ENCODE measurements at regions not wholly inside any gene's neighbourhood (a gene's known extent, or its start where the extent isn't known, plus 50 kb on each side); places are given as distances from the start of the nearest gene placed in this dataset.

- TF ChIP-seq EZH2 (IDR thresholded peaks at IDR 0.05; ENCODE audit: low read depth) (no peak), CTCF (conservative IDR thresholded peaks at IDR 0.05) (no peak)
- intact Hi-C loops (cut with micrococcal nuclease; ENCODE audit: unreplicated experiment), result no loop called here
- H3F3A ChIP-seq (ENCODE audit: insufficient read depth, low read depth), result no peaks in the 10 kb centered on the region
- H2AFZ ChIP-seq, result no peak overlapping the region
- no peaks in the 10 kb centered on the region for H3K9me3 ChIP-seq (ENCODE audit: insufficient read depth, low read depth)
- no peaks in the 10 kb centered on the region for H3K36me3 ChIP-seq (ENCODE audit: low read depth)
- DNase-seq, result no peak
- no TSS peak for BruUV-seq (replicated peaks)
- ChIA-PET CTCF (no interaction called here), POLR2A (ENCODE audit: unreplicated experiment) (no interaction called here)
- H3K4me2 ChIP-seq, result no peak overlapping the region
- H3K27ac ChIP-seq, result no peak overlapping the region
- H3K79me2 ChIP-seq (ENCODE audit: low read depth), result no peaks in the 10 kb centered on the region
- H4K20me1 ChIP-seq (ENCODE audit: insufficient read depth), result no peaks in the 10 kb centered on the region
- no peak overlapping the region for H3K4me3 ChIP-seq
- peaks cover 38% of the 10 kb centered on the region for H3K27me3 ChIP-seq (ENCODE audit: insufficient read depth, low read depth)
- no peaks in the 10 kb centered on the region for H3K4me1 ChIP-seq (replicated peaks; ENCODE audit: insufficient read depth)
- no peaks in the 10 kb centered on the region; the same call in 1 of the 2 replicates for H3K9me2 ChIP-seq (ENCODE audit: insufficient read depth)
Observed at GRCh38 chr1:208393416-208393815, 149.2 kb upstream of the PLXNA2 start.

GRCh38 chr1:208393826-208394225, 149.6 kb upstream of the PLXNA2 start:
- no peaks in the 10 kb centered on the region for H3K9me3 ChIP-seq (ENCODE audit: insufficient read depth, low read depth)
- no peaks in the 10 kb centered on the region for H3K79me2 ChIP-seq (ENCODE audit: low read depth)
- H3K9me2 ChIP-seq (ENCODE audit: insufficient read depth), result no peaks in the 10 kb centered on the region; the same call in 1 of the 2 replicates
- no TSS peak for BruUV-seq (replicated peaks)
- no peaks in the 10 kb centered on the region for H3K36me3 ChIP-seq (ENCODE audit: low read depth)
- no peak for DNase-seq
- CTCF ChIA-PET, result no interaction called here
- no peaks in the 10 kb centered on the region for H3F3A ChIP-seq (ENCODE audit: insufficient read depth, low read depth)
- H3K27me3 ChIP-seq (ENCODE audit: insufficient read depth, low read depth), result peaks cover 40% of the 10 kb centered on the region
- no peak overlapping the region for H3K4me2 ChIP-seq
- POLR2A ChIA-PET (ENCODE audit: unreplicated experiment), result no interaction called here
- H3K4me3 ChIP-seq, result no peak overlapping the region
- no peaks in the 10 kb centered on the region for H3K4me1 ChIP-seq (replicated peaks; ENCODE audit: insufficient read depth)
- intact Hi-C loops (cut with micrococcal nuclease; ENCODE audit: unreplicated experiment), result no loop called here
- H4K20me1 ChIP-seq (ENCODE audit: insufficient read depth), result no peaks in the 10 kb centered on the region
- no peak overlapping the region for H2AFZ ChIP-seq
- H3K27ac ChIP-seq, result no peak overlapping the region
- TF ChIP-seq CTCF (conservative IDR thresholded peaks at IDR 0.05), result no peak
- no peak for TF ChIP-seq EZH2 (IDR thresholded peaks at IDR 0.05; ENCODE audit: low read depth)

DNA sequence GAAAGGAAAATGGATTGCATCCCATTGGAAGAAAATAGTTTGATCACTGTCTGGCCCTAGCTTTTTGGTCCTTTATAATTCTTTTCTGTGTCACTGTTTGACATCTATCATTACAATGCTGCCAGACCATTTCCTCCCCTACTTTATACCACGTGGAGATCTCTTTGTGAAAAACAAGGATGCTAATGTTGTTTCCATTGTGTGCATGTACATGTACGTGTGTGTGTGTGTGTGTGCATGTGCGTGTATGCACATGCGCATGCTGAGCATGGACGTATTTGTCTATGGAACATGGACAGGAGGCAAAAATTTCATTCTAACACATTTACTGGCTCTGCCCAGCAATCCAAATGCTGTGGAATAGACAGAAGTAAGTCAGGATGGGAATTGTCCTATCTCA, 153.1 kb upstream of the PLXNA2 start:
- no peaks in the 10 kb centered on the region for H3K79me2 ChIP-seq (ENCODE audit: low read depth)
- no peaks in the 10 kb centered on the region for H3K36me3 ChIP-seq (ENCODE audit: low read depth)
- no peak overlapping the region for H3K4me2 ChIP-seq
- ChIA-PET CTCF (no interaction called here), POLR2A (ENCODE audit: unreplicated experiment) (no interaction called here)
- H3K27ac ChIP-seq, result no peak overlapping the region
- no peaks in the 10 kb centered on the region for H3F3A ChIP-seq (ENCODE audit: insufficient read depth, low read depth)
- intact Hi-C loops (cut with micrococcal nuclease; ENCODE audit: unreplicated experiment), result no loop called here
- no peak overlapping the region for H3K4me3 ChIP-seq
- no peaks in the 10 kb centered on the region for H3K4me1 ChIP-seq (replicated peaks; ENCODE audit: insufficient read depth)
- no peak for DNase-seq
- no peak for TF ChIP-seq EZH2 (IDR thresholded peaks at IDR 0.05; ENCODE audit: low read depth)
- no peak for TF ChIP-seq CTCF (conservative IDR thresholded peaks at IDR 0.05)
- H4K20me1 ChIP-seq (ENCODE audit: insufficient read depth), result no peaks in the 10 kb centered on the region
- H2AFZ ChIP-seq, result no peak overlapping the region
- H3K9me3 ChIP-seq (ENCODE audit: insufficient read depth, low read depth), result no peaks in the 10 kb centered on the region
- no TSS peak for BruUV-seq (replicated peaks)
- H3K27me3 ChIP-seq (ENCODE audit: insufficient read depth, low read depth), result peaks cover 60% of the 10 kb centered on the region
- H3K9me2 ChIP-seq (ENCODE audit: insufficient read depth), result no peaks in the 10 kb centered on the region; the same call in 1 of the 2 replicates

All from PC-9 (cell line).